ENCODE measurements at regions not wholly inside any gene's neighbourhood (a gene's known extent, or its start where the extent isn't known, plus 50 kb on each side); places are given as distances from the start of the nearest gene placed in this dataset.

DNA sequence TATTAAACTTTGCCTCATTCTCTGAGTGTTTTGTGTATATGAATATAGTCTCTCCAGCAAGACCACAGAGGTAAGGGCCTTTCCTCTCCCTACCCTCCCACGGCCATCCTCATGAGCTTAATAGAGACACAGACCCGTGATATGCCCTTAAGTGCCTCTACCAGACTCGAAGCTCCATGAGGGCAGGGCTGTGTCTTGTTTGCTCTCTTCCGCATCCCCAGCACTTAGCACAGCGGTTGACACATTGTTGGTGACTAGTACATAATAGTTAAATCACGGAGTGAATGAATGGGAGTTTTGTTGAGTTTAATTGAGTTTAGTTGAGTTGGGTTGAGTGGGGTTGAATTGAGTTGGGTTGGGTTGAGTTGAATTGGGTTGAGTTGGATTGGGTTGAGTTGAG, 122.3 kb downstream of the ZFP36L2 start:
- Histone ChIP-seq H3K4me3 (ENCODE audit: low read length) (no peak overlapping the region), H3K9me3 (ENCODE audit: insufficient read depth, low read depth, low read length) (no peaks in the 10 kb centered on the region), H3K36me3 (ENCODE audit: insufficient read depth, low read length) (no peaks in the 10 kb centered on the region), H3K27me3 (ENCODE audit: insufficient read depth, low read length) (peaks cover 11% of the 10 kb centered on the region), H3K27ac (ENCODE audit: low read depth, low read length) (no peak overlapping the region), H3K4me1 (ENCODE audit: insufficient read depth, low read length) (peaks cover 17% of the 10 kb centered on the region), H3K9ac (ENCODE audit: low read depth, low read length) (no peak overlapping the region)
- WGBS, result 98% methylated on average over 6 of the region's 6 CpGs

- Histone ChIP-seq H3K36me3 (ENCODE audit: insufficient read depth, low read length) (no peaks in the 10 kb centered on the region), H3K27me3 (ENCODE audit: insufficient read depth, low read length) (peaks cover 11% of the 10 kb centered on the region), H3K4me1 (ENCODE audit: insufficient read depth, low read length) (peaks cover 17% of the 10 kb centered on the region), H3K27ac (ENCODE audit: low read depth, low read length) (no peak overlapping the region), H3K4me3 (ENCODE audit: low read length) (no peak overlapping the region), H3K9me3 (ENCODE audit: insufficient read depth, low read depth, low read length) (no peaks in the 10 kb centered on the region), H3K9ac (ENCODE audit: low read depth, low read length) (no peak overlapping the region)
- 94% methylated on average over 3 of the region's 3 CpGs for WGBS
Observed at GRCh38 chr2:43103093-43103404, 123.4 kb downstream of the ZFP36L2 start.

DNA sequence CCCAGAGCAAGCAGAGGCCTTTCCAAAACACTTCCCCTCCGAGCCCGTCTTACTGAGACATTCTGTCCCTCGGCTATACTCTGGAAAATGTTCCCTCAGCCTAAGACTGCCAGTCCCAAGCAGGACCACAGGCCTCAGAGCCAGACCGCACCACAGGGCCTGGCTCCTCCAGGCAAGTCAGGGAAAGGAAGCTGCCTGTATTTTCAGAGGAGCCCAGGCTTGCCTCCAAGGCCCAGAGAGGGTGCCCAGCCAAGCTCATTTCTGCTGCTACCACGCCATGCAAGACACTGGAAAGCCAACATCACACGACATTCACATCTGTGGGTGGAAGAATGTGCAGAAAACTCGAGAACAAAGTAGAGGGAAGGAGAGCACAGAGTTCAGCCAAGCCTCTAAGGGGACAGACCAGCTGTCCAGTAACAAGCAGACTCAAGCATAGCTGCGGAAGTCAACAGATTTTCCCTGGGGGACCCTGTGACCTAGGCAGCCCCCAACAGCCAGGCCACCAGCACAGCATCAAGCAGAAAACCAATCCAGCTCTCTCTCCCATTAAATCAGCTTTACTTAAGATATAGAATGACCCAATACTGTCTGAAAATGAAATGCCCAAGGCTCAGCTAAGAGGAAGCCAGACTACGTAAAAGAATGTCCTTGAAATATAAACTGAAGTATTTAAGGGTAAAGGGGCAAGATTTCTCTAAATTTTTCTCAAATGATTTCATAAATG, 123.9 kb downstream of the ZFP36L2 start:
- H3K27me3 ChIP-seq (ENCODE audit: insufficient read depth, low read length), result peaks cover 11% of the 10 kb centered on the region
- no peaks in the 10 kb centered on the region for H3K9me3 ChIP-seq (ENCODE audit: insufficient read depth, low read depth, low read length)
- peaks cover 17% of the 10 kb centered on the region for H3K4me1 ChIP-seq (ENCODE audit: insufficient read depth, low read length)
- no peak overlapping the region for H3K27ac ChIP-seq (ENCODE audit: low read depth, low read length)
- H3K36me3 ChIP-seq (ENCODE audit: insufficient read depth, low read length), result no peaks in the 10 kb centered on the region
- H3K4me3 ChIP-seq (ENCODE audit: low read length), result no peak overlapping the region
- H3K9ac ChIP-seq (ENCODE audit: low read depth, low read length), result no peak overlapping the region
- 80% methylated on average over 9 of the region's 9 CpGs for WGBS

GRCh38 chr2:43101751-43102150, 124.7 kb downstream of the ZFP36L2 start:
- H3K27ac ChIP-seq (ENCODE audit: low read depth, low read length), result peak overlapping the region; percentile 97
- H3K4me1 ChIP-seq (ENCODE audit: insufficient read depth, low read length), result peaks cover 17% of the 10 kb centered on the region
- peaks cover 11% of the 10 kb centered on the region for H3K27me3 ChIP-seq (ENCODE audit: insufficient read depth, low read length)
- H3K9me3 ChIP-seq (ENCODE audit: insufficient read depth, low read depth, low read length), result no peaks in the 10 kb centered on the region
- 82% methylated on average over 7 of the region's 7 CpGs for WGBS
- H3K4me3 ChIP-seq (ENCODE audit: low read length), result no peak overlapping the region
- H3K36me3 ChIP-seq (ENCODE audit: insufficient read depth, low read length), result no peaks in the 10 kb centered on the region
- peak overlapping the region; percentile 71; the same call in 1 of the 2 replicates for H3K9ac ChIP-seq (ENCODE audit: low read depth, low read length)

DNA sequence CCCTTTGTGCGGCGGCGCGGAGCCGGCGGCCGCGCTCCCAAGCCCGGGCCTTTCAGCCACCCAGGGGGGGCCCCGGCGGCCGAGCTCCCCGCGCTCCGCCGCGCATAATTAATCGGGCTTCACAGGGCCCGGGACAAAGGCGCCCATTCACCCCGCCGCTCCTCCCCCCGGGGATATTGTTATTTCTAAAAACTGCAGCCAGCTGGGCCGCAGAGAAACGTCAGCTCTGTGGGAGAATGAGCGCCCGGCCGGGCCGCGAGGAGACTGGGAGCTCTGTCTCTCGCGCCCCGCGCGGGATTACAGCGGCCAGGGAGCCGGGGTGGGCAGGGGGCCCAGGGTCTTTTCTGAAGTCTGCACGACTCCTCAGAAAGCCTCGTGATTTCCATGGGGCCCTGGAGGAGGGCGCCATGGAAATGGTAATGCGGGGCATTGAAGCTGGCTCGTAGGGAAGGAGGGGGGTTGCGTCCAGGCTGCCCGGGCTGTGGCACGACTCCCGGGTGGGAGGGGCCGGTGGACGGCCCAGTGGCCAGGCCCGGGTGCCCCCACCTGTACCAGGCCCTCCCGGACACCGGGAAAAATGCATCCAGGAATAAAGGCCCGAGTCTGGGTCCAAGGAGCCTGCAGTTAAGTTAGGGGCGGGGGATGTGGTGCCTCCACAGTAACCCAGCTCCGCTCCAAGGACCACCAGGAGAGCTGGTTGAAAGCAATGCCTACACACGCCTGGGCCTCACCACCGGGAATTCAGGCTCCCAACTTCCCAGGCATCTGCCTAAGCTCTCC, 125.3 kb downstream of the ZFP36L2 start:
- no peaks in the 10 kb centered on the region for H3K9me3 ChIP-seq (ENCODE audit: insufficient read depth, low read depth, low read length)
- H3K4me3 ChIP-seq (ENCODE audit: low read length), result peak overlapping the region; percentile 36
- peaks cover 17% of the 10 kb centered on the region for H3K4me1 ChIP-seq (ENCODE audit: insufficient read depth, low read length)
- peak overlapping the region; percentile 71 for H3K9ac ChIP-seq (ENCODE audit: low read depth, low read length)
- H3K27ac ChIP-seq (ENCODE audit: low read depth, low read length), result peak overlapping the region; percentile 97
- H3K36me3 ChIP-seq (ENCODE audit: insufficient read depth, low read length), result no peaks in the 10 kb centered on the region
- 2% methylated on average over 56 of the region's 56 CpGs for WGBS
- peaks cover 11% of the 10 kb centered on the region for H3K27me3 ChIP-seq (ENCODE audit: insufficient read depth, low read length)

DNA sequence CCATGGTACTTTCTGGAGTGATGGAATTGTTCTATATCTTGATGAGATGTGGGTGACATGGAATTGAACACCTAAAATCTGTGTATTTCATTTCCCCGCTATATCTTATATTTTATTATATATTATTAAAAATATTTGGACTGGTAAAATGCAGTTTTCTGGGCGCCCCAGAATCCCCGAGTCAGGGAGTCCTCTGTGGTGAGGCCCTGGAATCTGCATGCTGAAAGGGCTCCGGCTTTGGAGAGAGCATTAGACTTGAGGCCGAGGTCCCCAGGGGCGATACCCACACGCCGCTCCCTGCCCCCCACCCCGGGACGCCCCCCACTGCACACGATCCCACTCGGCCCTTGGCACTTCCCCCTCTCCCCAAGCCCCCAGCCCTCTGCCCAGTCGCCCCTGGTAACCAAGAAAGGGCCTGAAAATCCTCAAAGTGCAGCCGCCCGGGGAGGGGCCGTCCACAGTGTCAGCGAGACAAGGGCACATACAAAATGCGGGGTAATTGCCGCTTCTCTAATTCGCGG, 126.0 kb downstream of the ZFP36L2 start:
- 12% methylated on average over 20 of the region's 21 CpGs for WGBS
- Histone ChIP-seq H3K9me3 (ENCODE audit: insufficient read depth, low read depth, low read length) (no peaks in the 10 kb centered on the region), H3K36me3 (ENCODE audit: insufficient read depth, low read length) (no peaks in the 10 kb centered on the region), H3K4me1 (ENCODE audit: insufficient read depth, low read length) (peaks cover 17% of the 10 kb centered on the region), H3K4me3 (ENCODE audit: low read length) (peak overlapping the region; percentile 36), H3K9ac (ENCODE audit: low read depth, low read length) (peak overlapping the region; percentile 71), H3K27me3 (ENCODE audit: insufficient read depth, low read length) (peaks cover 11% of the 10 kb centered on the region), H3K27ac (ENCODE audit: low read depth, low read length) (peak overlapping the region; percentile 97; the same call in 1 of the 2 replicates)

- no peak overlapping the region; the same call in 1 of the 2 replicates for H3K27ac ChIP-seq (ENCODE audit: low read depth, low read length)
- H3K4me3 ChIP-seq (ENCODE audit: low read length), result no peak overlapping the region
- peaks cover 11% of the 10 kb centered on the region for H3K27me3 ChIP-seq (ENCODE audit: insufficient read depth, low read length)
- no peaks in the 10 kb centered on the region for H3K9me3 ChIP-seq (ENCODE audit: insufficient read depth, low read depth, low read length)
- H3K36me3 ChIP-seq (ENCODE audit: insufficient read depth, low read length), result no peaks in the 10 kb centered on the region
- H3K4me1 ChIP-seq (ENCODE audit: insufficient read depth, low read length), result peaks cover 17% of the 10 kb centered on the region
- WGBS, result 93% methylated on average over 4 of the region's 4 CpGs
- H3K9ac ChIP-seq (ENCODE audit: low read depth, low read length), result no peak overlapping the region
Observed at GRCh38 chr2:43099797-43100196, 126.6 kb downstream of the ZFP36L2 start.

DNA sequence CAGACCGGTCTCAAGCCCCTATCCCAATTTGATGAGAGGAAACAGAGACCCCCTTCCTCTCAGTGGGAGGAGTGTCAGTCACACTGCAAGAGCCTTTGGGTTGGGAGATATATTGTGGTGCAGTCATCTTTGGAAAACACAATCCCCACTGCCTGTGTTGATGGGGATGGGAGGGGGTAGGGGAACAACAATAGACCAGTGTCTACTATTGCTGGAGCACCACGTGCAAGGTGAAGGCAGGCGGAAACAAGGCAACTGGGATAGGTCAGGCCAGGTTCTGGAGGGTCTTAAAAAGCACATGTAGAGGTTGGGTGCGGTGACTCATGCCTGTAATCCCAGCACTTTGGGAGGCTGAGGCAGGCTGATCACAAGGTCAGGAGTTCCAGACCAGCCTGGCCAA, 127.9 kb downstream of the ZFP36L2 start:
- H3K4me1 ChIP-seq (ENCODE audit: insufficient read depth, low read length), result peaks cover 17% of the 10 kb centered on the region
- H3K4me3 ChIP-seq (ENCODE audit: low read length), result no peak overlapping the region
- no peak overlapping the region for H3K27ac ChIP-seq (ENCODE audit: low read depth, low read length)
- H3K36me3 ChIP-seq (ENCODE audit: insufficient read depth, low read length), result no peaks in the 10 kb centered on the region
- peaks cover 11% of the 10 kb centered on the region for H3K27me3 ChIP-seq (ENCODE audit: insufficient read depth, low read length)
- 89% methylated on average over 4 of the region's 4 CpGs for WGBS
- H3K9me3 ChIP-seq (ENCODE audit: insufficient read depth, low read depth, low read length), result no peaks in the 10 kb centered on the region
- no peak overlapping the region for H3K9ac ChIP-seq (ENCODE audit: low read depth, low read length)

GRCh38 chr2:43097644-43098408, 128.6 kb downstream of the ZFP36L2 start:
- Histone ChIP-seq H3K27ac (ENCODE audit: low read depth, low read length) (no peak overlapping the region), H3K36me3 (ENCODE audit: insufficient read depth, low read length) (no peaks in the 10 kb centered on the region), H3K9ac (ENCODE audit: low read depth, low read length) (no peak overlapping the region), H3K4me3 (ENCODE audit: low read length) (no peak overlapping the region), H3K4me1 (ENCODE audit: insufficient read depth, low read length) (peaks cover 17% of the 10 kb centered on the region), H3K27me3 (ENCODE audit: insufficient read depth, low read length) (peaks cover 11% of the 10 kb centered on the region), H3K9me3 (ENCODE audit: insufficient read depth, low read depth, low read length) (no peaks in the 10 kb centered on the region)
- WGBS, result 73% methylated on average over 6 of the region's 7 CpGs

DNA sequence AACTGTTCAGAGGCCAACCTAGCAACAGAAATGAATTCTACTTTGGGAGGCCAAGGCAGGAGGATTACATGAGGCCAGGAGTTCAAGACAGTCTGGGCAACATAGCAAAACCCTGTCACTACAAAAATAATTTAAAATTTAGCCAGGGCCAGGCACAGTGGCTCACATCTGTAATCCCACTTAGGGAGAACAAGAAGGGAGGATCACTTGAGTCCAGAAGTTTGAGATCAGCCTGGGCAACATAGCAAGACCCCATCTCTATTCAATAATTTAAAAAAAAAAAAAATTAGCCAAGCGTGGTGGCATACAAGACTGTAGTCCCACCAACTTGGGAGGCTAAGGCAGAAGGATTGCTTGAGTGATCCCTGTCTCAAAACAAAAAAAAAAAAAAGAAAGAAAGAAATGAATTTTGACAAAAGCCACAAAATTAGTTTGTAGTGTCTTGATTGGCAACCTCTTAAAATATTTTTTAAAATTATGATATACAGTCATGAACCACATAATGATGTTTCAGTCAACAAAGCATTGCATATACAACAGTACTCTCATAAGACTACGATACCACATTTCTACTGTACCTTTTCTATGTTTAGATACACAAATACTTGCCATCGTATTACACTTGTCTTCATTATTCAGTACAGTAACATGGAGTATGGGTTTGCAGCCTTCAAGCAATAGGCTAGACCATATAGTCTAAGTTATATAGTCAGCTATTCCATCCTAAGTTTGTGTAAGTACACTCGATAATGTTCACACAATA, 130.7 kb downstream of the ZFP36L2 start:
- 97% methylated on average over 4 of the region's 4 CpGs for WGBS

More for the DNA sequence above, 130.7 kb downstream of the ZFP36L2 start:
- Histone ChIP-seq H3K27me3 (ENCODE audit: insufficient read depth, low read length) (peaks cover 5% of the 10 kb centered on the region; the same call in 1 of the 2 replicates), H3K4me3 (ENCODE audit: low read length) (no peak overlapping the region), H3K27ac (ENCODE audit: low read depth, low read length) (no peak overlapping the region), H3K4me1 (ENCODE audit: insufficient read depth, low read length) (peaks cover 5% of the 10 kb centered on the region), H3K36me3 (ENCODE audit: insufficient read depth, low read length) (no peaks in the 10 kb centered on the region), H3K9me3 (ENCODE audit: insufficient read depth, low read depth, low read length) (peaks cover 5% of the 10 kb centered on the region), H3K9ac (ENCODE audit: low read depth, low read length) (no peak overlapping the region)

Measured in HUES64 (cell line).